Activated naive CD4-positive, alpha-beta T cell treated with anti-CD3 and anti-CD28 coated beads, Interleukin-2, amount 50 U/mL, for 72 hours (primary cell): ENCODE measurements at regions not wholly inside any gene's neighbourhood (a gene's known extent, or its start where the extent isn't known, plus 50 kb on each side); places are given as distances from the start of the nearest gene placed in this dataset.

Source experiments
- ATAC-seq, 2 donors: fragments of 150-1000 bp; cut with Tn5 transposase; 2 replicates each; pipeline ENCODE4 v1.10.0; 2021; ENCODE audit warnings: mild to moderate bottlenecking in 2 of 2, moderate library complexity in 2 of 2
- DNase-seq, 2 donors: peaks; one replicate each; pipeline ENCODE4 v3.0.0; 2021 to 2022; ENCODE audit warnings: low spot score in 2 of 2
- H3K27ac Mint-ChIP-seq, 2 donors: one replicate each; pipeline ENCODE4 v1.8.0; 2022; ENCODE audit warnings: mild to moderate bottlenecking in 2 of 2, mixed read lengths in 2 of 2
- H3K36me3 Mint-ChIP-seq, 2 donors: one replicate each; pipeline ENCODE4 v1.8.0; 2022; ENCODE audit warnings: mixed read lengths in 2 of 2
- H3K9me3 Mint-ChIP-seq, 2 donors: one replicate each; pipeline ENCODE4 v1.8.0; 2022; ENCODE audit warnings: mixed read lengths in 2 of 2

- Mint-ChIP-seq H3K27ac (no peak overlapping the region), H3K36me3 (peaks cover 0 to 6% of the 10 kb centered on the region in 2 donors), H3K9me3 (peaks cover 0 to 7% of the 10 kb centered on the region in 2 donors)
- ATAC-seq (no peak), DNase-seq (no peak)
These were observed 209.6 kb downstream of the BUD13 start for GRCh38 chr11:116563028-116563711.

- Mint-ChIP-seq H3K27ac (no peak overlapping the region), H3K36me3 (peaks cover 0 to 2% of the 10 kb centered on the region in 2 donors)
- no peak for ATAC-seq
These were observed 212.2 kb downstream of the BUD13 start for GRCh38 chr11:116560589-116560988.

GRCh38 chr11:116558504-116559211, 214.1 kb downstream of the BUD13 start:
- H3K9me3 Mint-ChIP-seq = peaks cover 0 to 4% of the 10 kb centered on the region in 2 donors
- no peak for DNase-seq
- H3K36me3 Mint-ChIP-seq = no peaks in the 10 kb centered on the region
- H3K27ac Mint-ChIP-seq = no peak overlapping the region
- no peak for ATAC-seq

More at GRCh38 chr11:116560589-116560988, 212.2 kb downstream of the BUD13 start:
- DNase-seq = no peak
- peaks cover 0 to 9% of the 10 kb centered on the region in 2 donors for H3K9me3 Mint-ChIP-seq

- Mint-ChIP-seq H3K36me3 (no peaks in the 10 kb centered on the region), H3K9me3 (peaks cover 0 to 4% of the 10 kb centered on the region in 2 donors), H3K27ac (no peak overlapping the region)
- ATAC-seq = no peak
- no peak for DNase-seq
These were observed 215.5 kb downstream of the BUD13 start for GRCh38 chr11:116557282-116557681.

- no peak for ATAC-seq
- H3K27ac Mint-ChIP-seq = no peak overlapping the region
- peaks cover 0 to 4% of the 10 kb centered on the region in 2 donors for H3K9me3 Mint-ChIP-seq
- no peak for DNase-seq
- H3K36me3 Mint-ChIP-seq = no peaks in the 10 kb centered on the region
These were observed 216.3 kb downstream of the BUD13 start for GRCh38 chr11:116556483-116556882.

GRCh38 chr11:116553482-116553881, 219.3 kb downstream of the BUD13 start:
- ATAC-seq (no peak), DNase-seq (no peak)
- Mint-ChIP-seq H3K9me3 (peaks cover 0 to 7% of the 10 kb centered on the region in 2 donors), H3K36me3 (no peaks in the 10 kb centered on the region), H3K27ac (no peak overlapping the region)

- ATAC-seq = no peak
- Mint-ChIP-seq H3K36me3 (no peaks in the 10 kb centered on the region), H3K9me3 (peaks cover 0 to 7% of the 10 kb centered on the region in 2 donors), H3K27ac (no peak overlapping the region)
- no peak for DNase-seq
These were observed 221.2 kb downstream of the BUD13 start for GRCh38 chr11:116551576-116551975.

GRCh38 chr11:116548256-116548655, 224.5 kb downstream of the BUD13 start:
- H3K27ac Mint-ChIP-seq = no peak overlapping the region
- DNase-seq (no peak), ATAC-seq (no peak)
- H3K36me3 Mint-ChIP-seq = no peaks in the 10 kb centered on the region
- H3K9me3 Mint-ChIP-seq = peaks cover 0 to 3% of the 10 kb centered on the region in 2 donors

GRCh38 chr11:116547571-116547970, 225.2 kb downstream of the BUD13 start:
- Mint-ChIP-seq H3K27ac (no peak overlapping the region), H3K9me3 (peaks cover 0 to 3% of the 10 kb centered on the region in 2 donors), H3K36me3 (no peaks in the 10 kb centered on the region)
- no peak for ATAC-seq
- no peak for DNase-seq

- ATAC-seq (no peak), DNase-seq (no peak)
- Mint-ChIP-seq H3K9me3 (peaks cover 0 to 3% of the 10 kb centered on the region in 2 donors), H3K36me3 (no peaks in the 10 kb centered on the region), H3K27ac (no peak overlapping the region)
These were observed 226.9 kb downstream of the BUD13 start for GRCh38 chr11:116545912-116546311.

- DNase-seq (no peak), ATAC-seq (no peak)
- Mint-ChIP-seq H3K36me3 (no peaks in the 10 kb centered on the region), H3K27ac (no peak overlapping the region), H3K9me3 (peaks cover 0 to 3% of the 10 kb centered on the region in 2 donors)
These were observed 228.1 kb downstream of the BUD13 start for GRCh38 chr11:116544721-116545120.

GRCh38 chr11:116543911-116544475, 228.8 kb downstream of the BUD13 start:
- ATAC-seq = no peak
- Mint-ChIP-seq H3K9me3 (peaks cover 0 to 2% of the 10 kb centered on the region in 2 donors), H3K27ac (no peak overlapping the region), H3K36me3 (no peaks in the 10 kb centered on the region)
- no peak for DNase-seq

- H3K36me3 Mint-ChIP-seq = no peaks in the 10 kb centered on the region
- no peaks in the 10 kb centered on the region for H3K9me3 Mint-ChIP-seq
- no peak for ATAC-seq
- no peak for DNase-seq
- no peak overlapping the region for H3K27ac Mint-ChIP-seq
These were observed 229.7 kb downstream of the BUD13 start for GRCh38 chr11:116543099-116543498.

GRCh38 chr11:116542406-116542805, 230.4 kb downstream of the BUD13 start:
- DNase-seq (no peak), ATAC-seq (no peak)
- Mint-ChIP-seq H3K36me3 (no peaks in the 10 kb centered on the region), H3K27ac (no peak overlapping the region), H3K9me3 (no peaks in the 10 kb centered on the region)

- no peaks in the 10 kb centered on the region for H3K36me3 Mint-ChIP-seq
- no peak for ATAC-seq
- no peaks in the 10 kb centered on the region for H3K9me3 Mint-ChIP-seq
- no peak overlapping the region for H3K27ac Mint-ChIP-seq
- no peak for DNase-seq
These were observed 231.3 kb downstream of the BUD13 start for GRCh38 chr11:116541460-116541859.

GRCh38 chr11:116540645-116541304, 232.0 kb downstream of the BUD13 start:
- H3K36me3 Mint-ChIP-seq = no peaks in the 10 kb centered on the region
- no peak for DNase-seq
- H3K9me3 Mint-ChIP-seq = no peaks in the 10 kb centered on the region

GRCh38 chr11:116539836-116540418, 232.9 kb downstream of the BUD13 start:
- no peaks in the 10 kb centered on the region for H3K9me3 Mint-ChIP-seq
- ATAC-seq = no peak
- no peak for DNase-seq
- H3K36me3 Mint-ChIP-seq = no peaks in the 10 kb centered on the region
- no peak overlapping the region for H3K27ac Mint-ChIP-seq

More at GRCh38 chr11:116540645-116541304, 232.0 kb downstream of the BUD13 start:
- H3K27ac Mint-ChIP-seq = no peak overlapping the region
- no peak for ATAC-seq
